ENCODE measurements at regions not wholly inside any gene's neighbourhood (a gene's known extent, or its start where the extent isn't known, plus 50 kb on each side); places are given as distances from the start of the nearest gene placed in this dataset.
"Not testable (repeated sequence)": the region's sequence is repeated elsewhere in the genome, so short reads cannot be mapped to it uniquely, and the experiment has no call there.

DNA sequence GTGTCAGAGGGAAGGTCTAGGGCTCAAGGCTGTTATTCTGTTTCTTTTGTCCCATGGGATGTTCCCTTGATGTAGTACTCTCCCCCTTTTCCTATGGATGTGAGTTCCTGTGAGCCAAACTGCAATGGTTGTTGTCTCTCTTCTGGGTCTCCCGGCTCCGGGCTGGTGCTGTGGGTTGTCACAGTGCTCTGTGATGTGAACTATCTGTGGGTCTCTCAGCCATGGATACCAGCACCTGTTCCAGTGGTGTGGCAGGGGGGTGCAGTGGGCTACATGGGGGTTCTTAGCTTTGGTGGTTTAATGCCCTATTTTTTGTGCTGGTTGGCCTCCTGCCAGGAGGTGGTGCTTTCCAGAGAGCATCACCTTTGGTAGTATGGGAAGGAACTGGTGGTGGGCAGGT, 941.1 kb downstream of the KCNA4 start:
- no peaks in the 10 kb centered on the region for H3K4me1 ChIP-seq
- no peaks in the 10 kb centered on the region for H3K9me3 ChIP-seq
- no peak for TF ChIP-seq POLR2A (IDR thresholded peaks at IDR 0.05)
- TF ChIP-seq, protein P1, sequence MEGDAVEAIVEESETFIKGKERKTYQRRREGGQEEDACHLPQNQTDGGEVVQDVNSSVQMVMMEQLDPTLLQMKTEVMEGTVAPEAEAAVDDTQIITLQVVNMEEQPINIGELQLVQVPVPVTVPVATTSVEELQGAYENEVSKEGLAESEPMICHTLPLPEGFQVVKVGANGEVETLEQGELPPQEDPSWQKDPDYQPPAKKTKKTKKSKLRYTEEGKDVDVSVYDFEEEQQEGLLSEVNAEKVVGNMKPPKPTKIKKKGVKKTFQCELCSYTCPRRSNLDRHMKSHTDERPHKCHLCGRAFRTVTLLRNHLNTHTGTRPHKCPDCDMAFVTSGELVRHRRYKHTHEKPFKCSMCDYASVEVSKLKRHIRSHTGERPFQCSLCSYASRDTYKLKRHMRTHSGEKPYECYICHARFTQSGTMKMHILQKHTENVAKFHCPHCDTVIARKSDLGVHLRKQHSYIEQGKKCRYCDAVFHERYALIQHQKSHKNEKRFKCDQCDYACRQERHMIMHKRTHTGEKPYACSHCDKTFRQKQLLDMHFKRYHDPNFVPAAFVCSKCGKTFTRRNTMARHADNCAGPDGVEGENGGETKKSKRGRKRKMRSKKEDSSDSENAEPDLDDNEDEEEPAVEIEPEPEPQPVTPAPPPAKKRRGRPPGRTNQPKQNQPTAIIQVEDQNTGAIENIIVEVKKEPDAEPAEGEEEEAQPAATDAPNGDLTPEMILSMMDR (IDR thresholded peaks at IDR 0.05) = no peak
- 100% methylated on average over 2 of the region's 2 CpGs for WGBS, 2 donors
- no peak for DNase-seq
- intact Hi-C loops (cut with DNase I; ENCODE audit: low total_unique reads) = no loop called here
- no peaks in the 10 kb centered on the region for H3K36me3 ChIP-seq (ENCODE audit: low read depth, missing control alignments)
- H3K27ac ChIP-seq = no peak overlapping the region
- no peak overlapping the region for H3K4me3 ChIP-seq
- no peaks in the 10 kb centered on the region for H3K27me3 ChIP-seq

DNA sequence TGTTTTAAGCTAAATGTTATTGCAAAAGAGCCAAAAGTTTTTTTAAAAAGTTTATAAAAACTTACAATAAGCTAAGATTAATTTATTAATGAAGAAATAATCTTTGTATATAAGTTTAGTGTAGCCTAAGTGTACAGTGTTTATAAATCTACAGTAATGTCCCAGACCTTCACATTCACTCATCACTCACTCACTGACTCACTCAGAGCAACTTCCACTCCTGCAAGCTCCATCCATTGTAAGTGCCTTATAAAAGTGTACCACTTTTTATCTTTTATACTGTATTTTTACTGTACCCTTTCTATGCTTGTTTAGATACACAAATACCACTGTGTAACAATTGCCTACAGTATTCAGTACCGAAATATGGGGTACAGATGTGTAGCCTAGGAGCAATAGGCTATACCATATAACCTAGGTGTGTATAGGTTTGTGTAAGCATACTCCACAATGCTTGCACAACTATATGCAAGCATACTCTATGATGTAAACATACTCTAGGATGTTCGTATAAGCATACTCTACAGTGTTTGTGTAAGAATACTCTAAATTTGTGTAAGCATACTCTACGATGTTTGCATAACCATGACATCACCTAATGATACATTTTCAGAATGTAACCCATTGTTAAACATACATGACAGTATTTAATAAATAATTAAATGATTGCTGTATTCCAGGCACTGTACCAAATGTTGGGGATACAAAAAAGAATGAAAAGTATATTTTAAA, 953.0 kb downstream of the KCNA4 start:
- TF ChIP-seq, protein P1 (IDR thresholded peaks at IDR 0.05) = no peak
- TF ChIP-seq POLR2A (IDR thresholded peaks at IDR 0.05) = no peak
- H3K4me1 ChIP-seq = no peaks in the 10 kb centered on the region
- no peaks in the 10 kb centered on the region for H3K36me3 ChIP-seq (ENCODE audit: low read depth, missing control alignments)
- DNase-seq = no peak
- no peaks in the 10 kb centered on the region for H3K27me3 ChIP-seq
- H3K9me3 ChIP-seq = no peaks in the 10 kb centered on the region
- WGBS, 2 donors = 96% methylated on average over 3 of the region's 3 CpGs
- no peak overlapping the region for H3K27ac ChIP-seq
- intact Hi-C loops (cut with DNase I; ENCODE audit: low total_unique reads) = no loop called here
- H3K4me3 ChIP-seq = no peak overlapping the region

DNA sequence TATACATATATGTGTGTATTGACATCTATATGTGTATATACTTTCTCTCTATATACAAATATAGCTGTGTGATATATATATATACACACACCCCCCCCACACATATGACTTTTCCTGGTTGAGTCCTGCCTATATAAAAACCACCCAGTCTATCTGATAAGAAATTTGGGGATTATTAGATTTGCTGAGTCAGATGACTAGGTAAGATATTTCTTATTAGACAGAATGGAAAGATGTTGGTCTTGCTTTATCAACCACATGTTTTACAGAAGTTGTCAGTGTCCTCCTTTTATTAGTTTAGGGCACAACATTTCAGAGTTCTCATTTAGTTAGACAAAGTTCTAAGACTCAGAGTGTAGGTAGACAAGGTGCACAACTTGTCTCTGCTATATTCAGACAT, 953.3 kb downstream of the METTL15 start:
- intact Hi-C loops (cut with DNase I; ENCODE audit: low total_unique reads) = no loop called here
- Histone ChIP-seq H3K4me3 (no peak overlapping the region), H3K9me3 (no peaks in the 10 kb centered on the region), H3K36me3 (ENCODE audit: low read depth, missing control alignments) (no peaks in the 10 kb centered on the region), H3K27ac (no peak overlapping the region), H3K4me1 (no peaks in the 10 kb centered on the region), H3K27me3 (no peaks in the 10 kb centered on the region)
- DNase-seq = no peak
- TF ChIP-seq POLR2A (IDR thresholded peaks at IDR 0.05) = no peak
- TF ChIP-seq, protein P1 (IDR thresholded peaks at IDR 0.05) = no peak

DNA sequence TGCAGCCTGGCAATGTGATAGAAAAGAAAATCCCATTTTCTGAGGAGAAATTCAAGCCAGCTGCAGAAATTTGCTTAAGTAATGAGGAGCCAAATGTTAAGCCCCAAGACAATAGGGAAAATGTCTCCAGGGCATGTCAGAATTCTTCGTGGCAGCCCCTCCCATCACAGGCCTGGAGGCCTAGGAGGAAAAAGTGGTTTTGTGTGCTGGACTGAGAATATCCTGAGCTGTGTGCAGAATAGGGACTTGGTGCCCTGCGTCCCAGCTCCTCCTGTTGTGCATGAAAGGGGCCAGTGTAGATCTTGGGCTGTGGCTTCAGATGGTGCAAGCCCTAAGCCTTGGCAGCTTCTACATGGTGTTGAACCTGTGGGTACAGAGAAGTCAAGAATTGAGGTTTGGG, 948.3 kb downstream of the METTL15 start:
- H3K4me3 ChIP-seq; intact Hi-C loops (cut with DNase I; ENCODE audit: low total_unique reads); H3K4me1 ChIP-seq; H3K27ac ChIP-seq; H3K36me3 ChIP-seq (ENCODE audit: low read depth, missing control alignments); H3K9me3 ChIP-seq; H3K27me3 ChIP-seq; DNase-seq: not testable (repeated sequence)
- 69 to 81% methylated on average over 2 of the region's 2 CpGs for WGBS, 2 donors

DNA sequence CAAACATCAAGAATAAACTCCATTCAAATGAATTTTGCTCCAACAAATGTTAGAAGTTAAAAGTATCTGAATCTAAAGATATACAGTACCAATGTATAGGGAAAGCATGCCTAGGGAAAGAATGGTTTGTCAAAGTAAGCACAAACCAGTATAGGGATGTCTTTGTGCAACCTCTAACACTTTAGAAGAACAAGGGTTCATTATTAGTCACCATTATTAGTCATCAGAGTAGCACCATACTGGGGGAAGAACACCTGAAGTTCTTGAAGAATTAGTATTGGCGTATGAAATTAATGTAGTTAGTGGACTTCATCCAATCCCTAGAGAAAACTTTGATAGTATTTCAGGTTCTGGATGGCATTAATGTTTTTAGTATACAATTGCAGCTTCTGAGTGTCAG, 943.7 kb downstream of the METTL15 start:
- H3K4me1 ChIP-seq = no peaks in the 10 kb centered on the region
- H3K27ac ChIP-seq = no peak overlapping the region
- DNase-seq = no peak
- intact Hi-C loops (cut with DNase I; ENCODE audit: low total_unique reads) = no loop called here
- TF ChIP-seq POLR2A (IDR thresholded peaks at IDR 0.05) = no peak
- TF ChIP-seq, protein P1 (IDR thresholded peaks at IDR 0.05) = no peak
- H3K27me3 ChIP-seq = no peaks in the 10 kb centered on the region
- 79 to 89% methylated on average over 1 of the region's 1 CpG for WGBS, 2 donors
- H3K36me3 ChIP-seq (ENCODE audit: low read depth, missing control alignments) = no peaks in the 10 kb centered on the region
- no peak overlapping the region for H3K4me3 ChIP-seq
- no peaks in the 10 kb centered on the region for H3K9me3 ChIP-seq

DNA sequence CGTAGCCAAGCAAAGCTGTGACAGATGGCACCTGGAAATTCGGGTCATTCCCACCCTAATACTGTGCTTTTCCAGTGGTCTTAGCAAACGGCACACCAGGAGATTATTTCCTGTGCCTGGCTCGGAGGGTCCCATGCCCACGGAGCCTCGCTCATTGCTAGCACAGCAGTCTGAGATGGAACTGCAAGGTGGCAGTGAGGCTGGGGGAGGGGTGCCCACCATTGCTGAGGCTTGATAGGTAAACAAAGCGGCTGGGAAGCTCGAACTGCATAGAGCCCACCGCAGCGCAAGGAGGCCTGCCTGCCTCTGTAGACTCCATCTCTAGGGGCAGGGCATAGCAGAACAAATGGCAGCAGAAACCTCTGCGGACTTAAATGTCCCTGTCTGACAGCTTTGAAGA, 942.8 kb downstream of the METTL15 start:
- H3K4me3 ChIP-seq; H3K4me1 ChIP-seq; intact Hi-C loops (cut with DNase I; ENCODE audit: low total_unique reads): not testable (repeated sequence)

More for the DNA sequence above, 942.8 kb downstream of the METTL15 start:
- H3K9me3 ChIP-seq; H3K27me3 ChIP-seq; DNase-seq; H3K36me3 ChIP-seq (ENCODE audit: low read depth, missing control alignments); H3K27ac ChIP-seq: not testable (repeated sequence)
- 89 to 90% methylated on average over 7 to 11 of the region's 11 CpGs for WGBS, 2 donors
